GM12872 (cell line): ENCODE measurements at regions not wholly inside any gene's neighbourhood (a gene's known extent, or its start where the extent isn't known, plus 50 kb on each side); places are given as distances from the start of the nearest gene placed in this dataset.

Experiments used
- CTCF ChIP-seq: IDR thresholded peaks from 3 replicates; pipeline ENCODE4 v1.5.1; 2011; ENCODE audit warnings: low read depth, mild to moderate bottlenecking, low read length, moderate library complexity; ENCODE audit not compliant: insufficient read depth

GRCh38 chr13:19123502-19123901, 58.1 kb downstream of the TUBA3C start:
- no peak for TF ChIP-seq CTCF

GRCh38 chr13:19117913-19118739, 63.5 kb downstream of the TUBA3C start:
- no peak for TF ChIP-seq CTCF

DNA sequence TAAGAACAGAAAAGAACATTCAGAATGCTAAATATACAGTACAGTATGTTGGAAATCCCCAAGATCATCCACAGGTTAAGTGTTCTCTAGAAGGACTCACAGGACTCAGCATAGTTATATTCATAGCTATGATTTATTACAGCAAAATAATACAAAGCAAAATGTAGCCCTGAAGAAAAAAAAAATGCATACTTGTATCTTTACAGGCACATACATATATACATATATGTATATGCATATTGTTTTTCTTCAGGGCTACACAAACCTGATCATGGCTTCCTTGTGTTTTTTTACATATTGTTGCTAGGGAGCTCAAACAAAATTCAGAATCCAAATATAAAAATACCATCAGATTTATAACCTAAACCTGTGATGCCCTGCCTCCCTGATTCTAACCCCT, 78.5 kb downstream of the TUBA3C start:
- TF ChIP-seq CTCF = no peak

GRCh38 chr13:19093369-19093768, 88.3 kb downstream of the TUBA3C start:
- TF ChIP-seq CTCF = no peak

GRCh38 chr13:19090495-19090894, 91.1 kb downstream of the TUBA3C start:
- TF ChIP-seq CTCF = no peak

DNA sequence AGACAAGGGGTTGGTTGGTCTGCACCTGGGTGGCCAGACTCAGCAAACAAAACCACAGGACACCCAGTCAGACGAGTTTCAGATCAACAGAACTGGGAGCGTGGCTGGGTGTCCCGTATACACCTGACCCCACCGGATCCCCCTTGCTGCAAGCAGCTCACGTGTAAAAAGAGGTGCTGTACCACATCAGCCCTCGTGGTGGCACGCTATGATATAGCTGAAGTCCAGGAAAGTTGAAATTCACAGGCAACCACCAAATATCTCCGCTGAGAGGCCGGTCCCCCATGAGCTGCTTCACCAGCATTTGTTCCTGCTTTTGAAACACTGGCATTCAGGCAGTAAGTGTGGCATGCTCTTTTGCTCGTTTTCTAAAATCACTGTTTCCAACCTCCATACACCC, 92.3 kb downstream of the TUBA3C start:
- TF ChIP-seq CTCF = 0 out of 3 replicates have a peak, but pooled peaks have one; percentile 20

- TF ChIP-seq CTCF = no peak
Observed at GRCh38 chr13:19088416-19088815, 93.2 kb downstream of the TUBA3C start.
